ENCODE measurements at regions not wholly inside any gene's neighbourhood (a gene's known extent, or its start where the extent isn't known, plus 50 kb on each side); places are given as distances from the start of the nearest gene placed in this dataset.

GRCh38 chrX:44063606-44064005 lies 90.4 kb upstream of the NDP start:
- DNase-seq (ENCODE audit: low read depth, low spot score), result no peak
- in situ Hi-C loops (cut with HindIII; ENCODE audit: low sequenced_read_pairs), result no loop called here
- TF ChIP-seq CTCF (IDR thresholded peaks at IDR 0.05; ENCODE audit: low read depth, low read length), result no peak
- H3K4me3 ChIP-seq (ENCODE audit: low read depth, low read length), result no peak overlapping the region

GRCh38 chrX:44062840-44063239 lies 89.7 kb upstream of the NDP start:
- no peak for TF ChIP-seq CTCF (IDR thresholded peaks at IDR 0.05; ENCODE audit: low read depth, low read length)
- H3K4me3 ChIP-seq (ENCODE audit: low read depth, low read length), result no peak overlapping the region
- DNase-seq (ENCODE audit: low read depth, low spot score), result no peak
- in situ Hi-C loops (cut with HindIII; ENCODE audit: low sequenced_read_pairs), result no loop called here

- no peak overlapping the region for H3K4me3 ChIP-seq (ENCODE audit: low read depth, low read length)
- no peak for DNase-seq (ENCODE audit: low read depth, low spot score)
- in situ Hi-C loops (cut with HindIII; ENCODE audit: low sequenced_read_pairs), result no loop called here
- no peak for TF ChIP-seq CTCF (IDR thresholded peaks at IDR 0.05; ENCODE audit: low read depth, low read length)
Measured at GRCh38 chrX:44061968-44062614, 88.9 kb upstream of the NDP start.

GRCh38 chrX:44060221-44060620 lies 87.0 kb upstream of the NDP start:
- H3K4me3 ChIP-seq (ENCODE audit: low read depth, low read length), result no peak overlapping the region
- peak; percentile 15 for DNase-seq (ENCODE audit: low read depth, low spot score)
- in situ Hi-C loops (cut with HindIII; ENCODE audit: low sequenced_read_pairs), result no loop called here
- TF ChIP-seq CTCF (IDR thresholded peaks at IDR 0.05; ENCODE audit: low read depth, low read length), result no peak

GRCh38 chrX:44058339-44058738 lies 85.1 kb upstream of the NDP start:
- TF ChIP-seq CTCF (IDR thresholded peaks at IDR 0.05; ENCODE audit: low read depth, low read length), result no peak
- no peak overlapping the region for H3K4me3 ChIP-seq (ENCODE audit: low read depth, low read length)
- no peak for DNase-seq (ENCODE audit: low read depth, low spot score)
- in situ Hi-C loops (cut with HindIII; ENCODE audit: low sequenced_read_pairs), result no loop called here

- DNase-seq (ENCODE audit: low read depth, low spot score), result no peak
- in situ Hi-C loops (cut with HindIII; ENCODE audit: low sequenced_read_pairs), result no loop called here
- no peak overlapping the region for H3K4me3 ChIP-seq (ENCODE audit: low read depth, low read length)
- no peak for TF ChIP-seq CTCF (IDR thresholded peaks at IDR 0.05; ENCODE audit: low read depth, low read length)
Measured at GRCh38 chrX:44055638-44056037, 82.4 kb upstream of the NDP start.

Data from astrocyte of the spinal cord (primary cell).